ENCODE measurements at regions not wholly inside any gene's neighbourhood (a gene's known extent, or its start where the extent isn't known, plus 50 kb on each side); places are given as distances from the start of the nearest gene placed in this dataset.

DNA sequence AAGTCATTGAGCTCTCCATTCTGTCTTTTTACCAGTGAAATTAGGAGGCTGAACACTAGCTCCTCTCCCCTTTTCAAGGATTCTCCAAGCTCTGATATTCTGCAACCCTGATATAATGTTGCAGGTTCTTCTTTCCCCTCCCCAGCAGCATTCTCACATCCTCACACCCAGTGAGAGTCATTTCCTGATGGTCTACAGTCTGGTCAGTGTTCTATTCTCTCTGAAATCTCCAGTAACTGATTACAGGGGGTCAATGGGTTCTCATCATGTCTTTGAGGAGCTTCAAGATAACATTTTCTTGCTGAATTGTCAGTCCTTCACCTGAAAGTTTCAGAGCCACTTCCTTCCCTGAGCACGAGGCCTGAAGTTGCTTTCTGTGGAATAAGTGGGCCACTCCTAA lies 299.4 kb downstream of the PTEN start:
- no peaks in the 10 kb centered on the region for H3K79me2 ChIP-seq (ENCODE audit: insufficient read depth, low read depth)

DNA sequence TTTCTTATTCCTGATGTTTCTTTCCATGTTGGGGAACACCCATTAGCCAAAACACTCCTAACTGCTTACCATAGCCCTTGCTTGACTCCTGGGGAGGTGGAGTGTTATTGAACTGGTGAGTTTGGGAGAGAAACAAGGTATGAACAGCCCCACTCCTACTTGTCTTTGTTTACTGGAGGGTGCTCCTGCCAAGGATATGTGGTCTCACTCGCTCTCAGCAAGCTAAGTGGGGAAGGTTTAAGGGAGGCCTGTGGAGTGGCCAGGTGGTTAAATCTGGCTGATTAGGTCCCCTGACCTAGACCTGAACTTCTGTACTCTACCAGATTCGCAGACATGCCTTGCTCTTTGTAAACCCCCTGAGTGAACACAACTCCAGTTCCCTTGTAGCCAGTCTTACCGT lies 300.1 kb downstream of the PTEN start:
- Histone ChIP-seq H3K4me2 (no peak overlapping the region), H3K36me3 (ENCODE audit: insufficient read depth) (no peaks in the 10 kb centered on the region), H3K27ac (no peak overlapping the region), H3K4me1 (ENCODE audit: low read depth, poor library complexity, severe bottlenecking) (peaks cover 3% of the 10 kb centered on the region), H4K20me1 (ENCODE audit: insufficient read depth) (no peaks in the 10 kb centered on the region), H3K79me2 (ENCODE audit: insufficient read depth, low read depth) (no peaks in the 10 kb centered on the region), H3K9ac (no peak overlapping the region), H2AFZ (ENCODE audit: low read depth) (no peak overlapping the region), H3K4me3 (IDR thresholded peaks at IDR 0.05; ENCODE audit: insufficient read depth, low read depth, low read length) (no peak overlapping the region), H3K27me3 (ENCODE audit: insufficient read depth, low read depth) (no peaks in the 10 kb centered on the region)
- TF ChIP-seq, protein P1, sequence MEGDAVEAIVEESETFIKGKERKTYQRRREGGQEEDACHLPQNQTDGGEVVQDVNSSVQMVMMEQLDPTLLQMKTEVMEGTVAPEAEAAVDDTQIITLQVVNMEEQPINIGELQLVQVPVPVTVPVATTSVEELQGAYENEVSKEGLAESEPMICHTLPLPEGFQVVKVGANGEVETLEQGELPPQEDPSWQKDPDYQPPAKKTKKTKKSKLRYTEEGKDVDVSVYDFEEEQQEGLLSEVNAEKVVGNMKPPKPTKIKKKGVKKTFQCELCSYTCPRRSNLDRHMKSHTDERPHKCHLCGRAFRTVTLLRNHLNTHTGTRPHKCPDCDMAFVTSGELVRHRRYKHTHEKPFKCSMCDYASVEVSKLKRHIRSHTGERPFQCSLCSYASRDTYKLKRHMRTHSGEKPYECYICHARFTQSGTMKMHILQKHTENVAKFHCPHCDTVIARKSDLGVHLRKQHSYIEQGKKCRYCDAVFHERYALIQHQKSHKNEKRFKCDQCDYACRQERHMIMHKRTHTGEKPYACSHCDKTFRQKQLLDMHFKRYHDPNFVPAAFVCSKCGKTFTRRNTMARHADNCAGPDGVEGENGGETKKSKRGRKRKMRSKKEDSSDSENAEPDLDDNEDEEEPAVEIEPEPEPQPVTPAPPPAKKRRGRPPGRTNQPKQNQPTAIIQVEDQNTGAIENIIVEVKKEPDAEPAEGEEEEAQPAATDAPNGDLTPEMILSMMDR (conservative IDR thresholded peaks at IDR 0.05; ENCODE audit: low read depth, low read length) = no peak

More for the DNA sequence above, 299.4 kb downstream of the PTEN start:
- H4K20me1 ChIP-seq (ENCODE audit: insufficient read depth) = no peaks in the 10 kb centered on the region
- H3K4me3 ChIP-seq (IDR thresholded peaks at IDR 0.05; ENCODE audit: insufficient read depth, low read depth, low read length) = no peak overlapping the region
- H3K36me3 ChIP-seq (ENCODE audit: insufficient read depth) = no peaks in the 10 kb centered on the region
- no peak overlapping the region for H3K27ac ChIP-seq
- TF ChIP-seq, protein P1 (conservative IDR thresholded peaks at IDR 0.05; ENCODE audit: low read depth, low read length) = no peak
- H3K4me1 ChIP-seq (ENCODE audit: low read depth, poor library complexity, severe bottlenecking) = no peaks in the 10 kb centered on the region
- no peak overlapping the region for H3K4me2 ChIP-seq
- H2AFZ ChIP-seq (ENCODE audit: low read depth) = no peak overlapping the region
- no peak overlapping the region for H3K9ac ChIP-seq
- H3K27me3 ChIP-seq (ENCODE audit: insufficient read depth, low read depth) = no peaks in the 10 kb centered on the region

DNA sequence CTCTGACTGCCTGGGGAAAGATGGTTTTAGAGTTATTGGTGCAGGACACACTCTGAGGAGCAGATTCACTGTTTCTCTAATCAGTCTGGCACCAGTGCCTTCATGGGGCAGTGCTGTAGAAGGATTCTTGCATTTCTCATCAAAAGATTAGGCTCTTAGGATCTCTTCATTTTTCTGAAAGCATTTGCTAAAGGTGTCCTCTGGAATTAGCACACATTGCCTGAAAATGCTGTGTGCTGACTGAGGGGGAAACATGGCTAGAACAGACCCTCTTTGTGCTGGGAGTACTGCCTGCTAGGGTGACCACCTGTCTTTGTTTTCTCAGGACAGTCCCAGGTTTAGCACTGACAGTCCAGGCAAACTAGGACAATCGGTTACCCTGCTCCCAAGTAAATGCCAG lies 301.0 kb downstream of the PTEN start:
- H3K4me1 ChIP-seq (ENCODE audit: low read depth, poor library complexity, severe bottlenecking) = peaks cover 4% of the 10 kb centered on the region
- no peak overlapping the region for H3K4me2 ChIP-seq
- no peaks in the 10 kb centered on the region for H3K27me3 ChIP-seq (ENCODE audit: insufficient read depth, low read depth)
- no peak overlapping the region for H3K4me3 ChIP-seq (IDR thresholded peaks at IDR 0.05; ENCODE audit: insufficient read depth, low read depth, low read length)
- no peak overlapping the region for H3K9ac ChIP-seq
- no peaks in the 10 kb centered on the region for H3K79me2 ChIP-seq (ENCODE audit: insufficient read depth, low read depth)
- no peaks in the 10 kb centered on the region for H3K36me3 ChIP-seq (ENCODE audit: insufficient read depth)
- H2AFZ ChIP-seq (ENCODE audit: low read depth) = no peak overlapping the region
- TF ChIP-seq, protein P1 (conservative IDR thresholded peaks at IDR 0.05; ENCODE audit: low read depth, low read length) = no peak
- H4K20me1 ChIP-seq (ENCODE audit: insufficient read depth) = no peaks in the 10 kb centered on the region
- no peak overlapping the region for H3K27ac ChIP-seq

DNA sequence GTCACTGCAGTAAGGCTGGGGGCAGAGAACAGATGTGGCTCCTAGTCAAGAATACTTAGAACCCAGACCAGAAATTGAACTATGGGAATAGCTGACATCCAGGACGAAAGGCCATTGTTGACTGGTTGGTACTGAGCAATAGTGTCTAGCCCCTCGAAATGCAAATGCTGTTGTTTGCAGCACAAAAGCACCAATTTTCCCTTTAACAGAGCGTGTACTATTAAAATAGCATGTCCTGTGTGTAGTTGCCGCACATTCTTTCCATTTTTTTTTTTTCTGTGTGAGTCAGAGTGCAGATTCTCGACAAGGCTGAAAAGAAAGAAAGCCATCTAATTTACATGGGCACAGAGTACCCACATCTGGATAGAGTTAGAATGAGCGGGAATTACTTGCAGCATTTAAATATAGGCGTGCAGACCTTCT lies 302.4 kb downstream of the PTEN start:
- Histone ChIP-seq H3K36me3 (ENCODE audit: insufficient read depth) (no peaks in the 10 kb centered on the region), H3K27me3 (ENCODE audit: insufficient read depth, low read depth) (no peaks in the 10 kb centered on the region), H3K4me1 (ENCODE audit: low read depth, poor library complexity, severe bottlenecking) (peaks cover 4% of the 10 kb centered on the region), H3K4me2 (no peak overlapping the region), H3K79me2 (ENCODE audit: insufficient read depth, low read depth) (no peaks in the 10 kb centered on the region), H4K20me1 (ENCODE audit: insufficient read depth) (no peaks in the 10 kb centered on the region), H3K27ac (no peak overlapping the region), H3K4me3 (IDR thresholded peaks at IDR 0.05; ENCODE audit: insufficient read depth, low read depth, low read length) (no peak overlapping the region), H2AFZ (ENCODE audit: low read depth) (no peak overlapping the region), H3K9ac (no peak overlapping the region)
- TF ChIP-seq, protein P1 (conservative IDR thresholded peaks at IDR 0.05; ENCODE audit: low read depth, low read length) = no peak
